ENCODE measurements at regions not wholly inside any gene's neighbourhood (a gene's known extent, or its start where the extent isn't known, plus 50 kb on each side); places are given as distances from the start of the nearest gene placed in this dataset.

DNA sequence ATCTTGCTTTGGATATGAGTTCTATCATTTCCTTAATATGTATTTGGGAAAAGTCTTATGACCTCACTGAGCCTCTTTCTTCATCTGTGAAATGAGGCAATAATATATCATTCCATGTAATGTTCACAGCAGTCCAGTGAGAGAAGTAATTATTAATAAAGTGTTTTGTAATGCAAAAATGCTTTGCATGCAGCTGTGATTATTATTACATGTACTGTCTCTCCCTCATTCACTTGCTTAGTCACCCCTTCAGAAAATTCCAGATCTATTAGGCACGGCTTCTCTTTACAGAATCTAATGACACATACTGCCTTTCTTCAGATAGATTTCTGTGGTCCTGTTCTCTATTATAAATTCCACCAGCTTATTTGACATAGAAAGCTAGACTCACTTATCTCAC lies 53.5 kb upstream of the FGF13 start:
- Mint-ChIP-seq H3K9me3 (no peaks in the 10 kb centered on the region), H3K4me1 (no peaks in the 10 kb centered on the region), H3K4me3 (no peak overlapping the region), H3K36me3 (ENCODE audit: low read depth) (no peaks in the 10 kb centered on the region), H3K27me3 (ENCODE audit: insufficient read depth, low read depth, poor library complexity) (no peaks in the 10 kb centered on the region), H3K27ac (no peak overlapping the region)
- no peak overlapping the region for H3K4me2 ChIP-seq
- no peaks in the 10 kb centered on the region for H3F3A ChIP-seq (replicated peaks; ENCODE audit: low read depth)
- no peak for TF ChIP-seq POLR2AphosphoS5 (IDR thresholded peaks at IDR 0.05; ENCODE audit: low read depth)
- no peak for TF ChIP-seq JUNB (IDR thresholded peaks at IDR 0.05; ENCODE audit: unreplicated experiment)
- no peak for TF ChIP-seq ZNF331 (CRISPR knock-in tag; IDR thresholded peaks at IDR 0.05; ENCODE audit: low read depth)
- TF ChIP-seq NANOG (IDR thresholded peaks at IDR 0.05; ENCODE audit: borderline replicate concordance), result no peak
- TF ChIP-seq, protein P1, sequence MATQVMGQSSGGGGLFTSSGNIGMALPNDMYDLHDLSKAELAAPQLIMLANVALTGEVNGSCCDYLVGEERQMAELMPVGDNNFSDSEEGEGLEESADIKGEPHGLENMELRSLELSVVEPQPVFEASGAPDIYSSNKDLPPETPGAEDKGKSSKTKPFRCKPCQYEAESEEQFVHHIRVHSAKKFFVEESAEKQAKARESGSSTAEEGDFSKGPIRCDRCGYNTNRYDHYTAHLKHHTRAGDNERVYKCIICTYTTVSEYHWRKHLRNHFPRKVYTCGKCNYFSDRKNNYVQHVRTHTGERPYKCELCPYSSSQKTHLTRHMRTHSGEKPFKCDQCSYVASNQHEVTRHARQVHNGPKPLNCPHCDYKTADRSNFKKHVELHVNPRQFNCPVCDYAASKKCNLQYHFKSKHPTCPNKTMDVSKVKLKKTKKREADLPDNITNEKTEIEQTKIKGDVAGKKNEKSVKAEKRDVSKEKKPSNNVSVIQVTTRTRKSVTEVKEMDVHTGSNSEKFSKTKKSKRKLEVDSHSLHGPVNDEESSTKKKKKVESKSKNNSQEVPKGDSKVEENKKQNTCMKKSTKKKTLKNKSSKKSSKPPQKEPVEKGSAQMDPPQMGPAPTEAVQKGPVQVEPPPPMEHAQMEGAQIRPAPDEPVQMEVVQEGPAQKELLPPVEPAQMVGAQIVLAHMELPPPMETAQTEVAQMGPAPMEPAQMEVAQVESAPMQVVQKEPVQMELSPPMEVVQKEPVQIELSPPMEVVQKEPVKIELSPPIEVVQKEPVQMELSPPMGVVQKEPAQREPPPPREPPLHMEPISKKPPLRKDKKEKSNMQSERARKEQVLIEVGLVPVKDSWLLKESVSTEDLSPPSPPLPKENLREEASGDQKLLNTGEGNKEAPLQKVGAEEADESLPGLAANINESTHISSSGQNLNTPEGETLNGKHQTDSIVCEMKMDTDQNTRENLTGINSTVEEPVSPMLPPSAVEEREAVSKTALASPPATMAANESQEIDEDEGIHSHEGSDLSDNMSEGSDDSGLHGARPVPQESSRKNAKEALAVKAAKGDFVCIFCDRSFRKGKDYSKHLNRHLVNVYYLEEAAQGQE (IDR thresholded peaks at IDR 0.05; ENCODE audit: unreplicated experiment), result no peak
- no peak for TF ChIP-seq STAT1 (IDR thresholded peaks at IDR 0.05; ENCODE audit: unreplicated experiment)
- TF ChIP-seq, protein P2, sequence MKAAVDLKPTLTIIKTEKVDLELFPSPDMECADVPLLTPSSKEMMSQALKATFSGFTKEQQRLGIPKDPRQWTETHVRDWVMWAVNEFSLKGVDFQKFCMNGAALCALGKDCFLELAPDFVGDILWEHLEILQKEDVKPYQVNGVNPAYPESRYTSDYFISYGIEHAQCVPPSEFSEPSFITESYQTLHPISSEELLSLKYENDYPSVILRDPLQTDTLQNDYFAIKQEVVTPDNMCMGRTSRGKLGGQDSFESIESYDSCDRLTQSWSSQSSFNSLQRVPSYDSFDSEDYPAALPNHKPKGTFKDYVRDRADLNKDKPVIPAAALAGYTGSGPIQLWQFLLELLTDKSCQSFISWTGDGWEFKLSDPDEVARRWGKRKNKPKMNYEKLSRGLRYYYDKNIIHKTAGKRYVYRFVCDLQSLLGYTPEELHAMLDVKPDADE (IDR thresholded peaks at IDR 0.05), result no peak
- TF ChIP-seq ZNF114 (CRISPR knock-in tag; IDR thresholded peaks at IDR 0.05), result no peak
- no peak for TF ChIP-seq CREB1 (CRISPR knock-in tag; IDR thresholded peaks at IDR 0.05; ENCODE audit: low read depth)
- TF ChIP-seq, protein P3, sequence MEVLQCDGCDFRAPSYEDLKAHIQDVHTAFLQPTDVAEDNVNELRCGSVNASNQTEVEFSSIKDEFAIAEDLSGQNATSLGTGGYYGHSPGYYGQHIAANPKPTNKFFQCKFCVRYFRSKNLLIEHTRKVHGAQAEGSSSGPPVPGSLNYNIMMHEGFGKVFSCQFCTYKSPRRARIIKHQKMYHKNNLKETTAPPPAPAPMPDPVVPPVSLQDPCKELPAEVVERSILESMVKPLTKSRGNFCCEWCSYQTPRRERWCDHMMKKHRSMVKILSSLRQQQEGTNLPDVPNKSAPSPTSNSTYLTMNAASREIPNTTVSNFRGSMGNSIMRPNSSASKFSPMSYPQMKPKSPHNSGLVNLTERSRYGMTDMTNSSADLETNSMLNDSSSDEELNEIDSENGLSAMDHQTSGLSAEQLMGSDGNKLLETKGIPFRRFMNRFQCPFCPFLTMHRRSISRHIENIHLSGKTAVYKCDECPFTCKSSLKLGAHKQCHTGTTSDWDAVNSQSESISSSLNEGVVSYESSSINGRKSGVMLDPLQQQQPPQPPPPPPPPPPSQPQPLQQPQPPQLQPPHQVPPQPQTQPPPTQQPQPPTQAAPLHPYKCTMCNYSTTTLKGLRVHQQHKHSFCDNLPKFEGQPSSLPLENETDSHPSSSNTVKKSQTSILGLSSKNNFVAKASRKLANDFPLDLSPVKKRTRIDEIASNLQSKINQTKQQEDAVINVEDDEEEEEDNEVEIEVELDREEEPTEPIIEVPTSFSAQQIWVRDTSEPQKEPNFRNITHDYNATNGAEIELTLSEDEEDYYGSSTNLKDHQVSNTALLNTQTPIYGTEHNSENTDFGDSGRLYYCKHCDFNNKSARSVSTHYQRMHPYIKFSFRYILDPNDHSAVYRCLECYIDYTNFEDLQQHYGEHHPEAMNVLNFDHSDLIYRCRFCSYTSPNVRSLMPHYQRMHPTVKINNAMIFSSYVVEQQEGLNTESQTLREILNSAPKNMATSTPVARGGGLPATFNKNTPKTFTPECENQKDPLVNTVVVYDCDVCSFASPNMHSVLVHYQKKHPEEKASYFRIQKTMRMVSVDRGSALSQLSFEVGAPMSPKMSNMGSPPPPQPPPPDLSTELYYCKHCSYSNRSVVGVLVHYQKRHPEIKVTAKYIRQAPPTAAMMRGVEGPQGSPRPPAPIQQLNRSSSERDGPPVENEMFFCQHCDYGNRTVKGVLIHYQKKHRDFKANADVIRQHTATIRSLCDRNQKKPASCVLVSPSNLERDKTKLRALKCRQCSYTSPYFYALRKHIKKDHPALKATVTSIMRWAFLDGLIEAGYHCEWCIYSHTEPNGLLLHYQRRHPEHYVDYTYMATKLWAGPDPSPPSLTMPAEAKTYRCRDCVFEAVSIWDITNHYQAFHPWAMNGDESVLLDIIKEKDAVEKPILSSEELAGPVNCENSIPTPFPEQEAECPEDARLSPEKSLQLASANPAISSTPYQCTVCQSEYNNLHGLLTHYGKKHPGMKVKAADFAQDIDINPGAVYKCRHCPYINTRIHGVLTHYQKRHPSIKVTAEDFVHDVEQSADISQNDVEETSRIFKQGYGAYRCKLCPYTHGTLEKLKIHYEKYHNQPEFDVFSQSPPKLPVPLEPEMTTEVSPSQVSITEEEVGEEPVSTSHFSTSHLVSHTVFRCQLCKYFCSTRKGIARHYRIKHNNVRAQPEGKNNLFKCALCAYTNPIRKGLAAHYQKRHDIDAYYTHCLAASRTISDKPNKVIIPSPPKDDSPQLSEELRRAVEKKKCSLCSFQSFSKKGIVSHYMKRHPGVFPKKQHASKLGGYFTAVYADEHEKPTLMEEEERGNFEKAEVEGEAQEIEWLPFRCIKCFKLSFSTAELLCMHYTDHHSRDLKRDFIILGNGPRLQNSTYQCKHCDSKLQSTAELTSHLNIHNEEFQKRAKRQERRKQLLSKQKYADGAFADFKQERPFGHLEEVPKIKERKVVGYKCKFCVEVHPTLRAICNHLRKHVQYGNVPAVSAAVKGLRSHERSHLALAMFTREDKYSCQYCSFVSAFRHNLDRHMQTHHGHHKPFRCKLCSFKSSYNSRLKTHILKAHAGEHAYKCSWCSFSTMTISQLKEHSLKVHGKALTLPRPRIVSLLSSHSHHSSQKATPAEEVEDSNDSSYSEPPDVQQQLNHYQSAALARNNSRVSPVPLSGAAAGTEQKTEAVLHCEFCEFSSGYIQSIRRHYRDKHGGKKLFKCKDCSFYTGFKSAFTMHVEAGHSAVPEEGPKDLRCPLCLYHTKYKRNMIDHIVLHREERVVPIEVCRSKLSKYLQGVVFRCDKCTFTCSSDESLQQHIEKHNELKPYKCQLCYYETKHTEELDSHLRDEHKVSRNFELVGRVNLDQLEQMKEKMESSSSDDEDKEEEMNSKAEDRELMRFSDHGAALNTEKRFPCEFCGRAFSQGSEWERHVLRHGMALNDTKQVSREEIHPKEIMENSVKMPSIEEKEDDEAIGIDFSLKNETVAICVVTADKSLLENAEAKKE (CRISPR knock-in tag; IDR thresholded peaks at IDR 0.05), result no peak
- TF ChIP-seq, protein P4, sequence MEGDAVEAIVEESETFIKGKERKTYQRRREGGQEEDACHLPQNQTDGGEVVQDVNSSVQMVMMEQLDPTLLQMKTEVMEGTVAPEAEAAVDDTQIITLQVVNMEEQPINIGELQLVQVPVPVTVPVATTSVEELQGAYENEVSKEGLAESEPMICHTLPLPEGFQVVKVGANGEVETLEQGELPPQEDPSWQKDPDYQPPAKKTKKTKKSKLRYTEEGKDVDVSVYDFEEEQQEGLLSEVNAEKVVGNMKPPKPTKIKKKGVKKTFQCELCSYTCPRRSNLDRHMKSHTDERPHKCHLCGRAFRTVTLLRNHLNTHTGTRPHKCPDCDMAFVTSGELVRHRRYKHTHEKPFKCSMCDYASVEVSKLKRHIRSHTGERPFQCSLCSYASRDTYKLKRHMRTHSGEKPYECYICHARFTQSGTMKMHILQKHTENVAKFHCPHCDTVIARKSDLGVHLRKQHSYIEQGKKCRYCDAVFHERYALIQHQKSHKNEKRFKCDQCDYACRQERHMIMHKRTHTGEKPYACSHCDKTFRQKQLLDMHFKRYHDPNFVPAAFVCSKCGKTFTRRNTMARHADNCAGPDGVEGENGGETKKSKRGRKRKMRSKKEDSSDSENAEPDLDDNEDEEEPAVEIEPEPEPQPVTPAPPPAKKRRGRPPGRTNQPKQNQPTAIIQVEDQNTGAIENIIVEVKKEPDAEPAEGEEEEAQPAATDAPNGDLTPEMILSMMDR (conservative IDR thresholded peaks at IDR 0.05; ENCODE audit: low read depth in 2 of 2), result no peak
- no peak for TF ChIP-seq EZH2 (IDR thresholded peaks at IDR 0.05; ENCODE audit: low read depth, unreplicated experiment)
- TF ChIP-seq EZH2phosphoT487 (IDR thresholded peaks at IDR 0.05; ENCODE audit: unreplicated experiment), result no peak
- H3K27me3 ChIP-seq (ENCODE audit: insufficient read depth), result no peaks in the 10 kb centered on the region
- no peak overlapping the region for H3K4me3 ChIP-seq
- ATAC-seq (no peak), DNase-seq (ENCODE audit: low spot score) (no peak)
- H4K20me1 ChIP-seq (replicated peaks; ENCODE audit: insufficient read depth), result no peaks in the 10 kb centered on the region
- no peaks in the 10 kb centered on the region for H3K36me3 ChIP-seq (ENCODE audit: insufficient read depth)
- H2AFZ ChIP-seq, result no peak overlapping the region
- H3K4me1 ChIP-seq (ENCODE audit: insufficient read depth), result no peaks in the 10 kb centered on the region
- H3K27ac ChIP-seq (ENCODE audit: low read depth), result no peak overlapping the region
- H3K9me2 ChIP-seq (ENCODE audit: insufficient read depth), result no peaks in the 10 kb centered on the region
- no peaks in the 10 kb centered on the region for H3K79me2 ChIP-seq (replicated peaks; ENCODE audit: insufficient read depth)
